Loucy (cell line): ENCODE measurements at regions not wholly inside any gene's neighbourhood (a gene's known extent, or its start where the extent isn't known, plus 50 kb on each side); places are given as distances from the start of the nearest gene placed in this dataset.

Experiments
- H2AFZ ChIP-seq: fragments of 200-600 bp; sonication (generic); 2 replicates; pipeline ENCODE4 v1.6.0; 2016; ENCODE audit warnings: antibody characterized with exemption, mild to moderate bottlenecking, low read length, moderate library complexity
- H3F3A ChIP-seq: fragments of 200-600 bp; 2 replicates; pipeline ENCODE4 v1.6.0; 2016; ENCODE audit warnings: antibody characterized with exemption, low read depth, mild to moderate bottlenecking
- H3K27me3 ChIP-seq: fragments of 200-600 bp; sonication (generic); 2 replicates; pipeline ENCODE4 v1.6.1; 2014; ENCODE audit warnings: low read length, mild to moderate bottlenecking; ENCODE audit not compliant: insufficient read depth, poor library complexity, severe bottlenecking
- H3K36me3 ChIP-seq: fragments of 200-600 bp; sonication (generic); 2 replicates; pipeline ENCODE4 v1.6.1; 2016; ENCODE audit warnings: low read length; ENCODE audit not compliant: insufficient read depth
- H3K4me1 ChIP-seq: fragments of 200-600 bp; sonication (generic); 2 replicates; pipeline ENCODE4 v1.5.1; 2014; ENCODE audit warnings: low read length, mild to moderate bottlenecking; ENCODE audit not compliant: insufficient read depth, poor library complexity, severe bottlenecking
- H3K4me2 ChIP-seq: fragments of 200-600 bp; sonication (generic); 2 replicates; pipeline ENCODE4 v1.6.0; 2014; ENCODE audit warnings: antibody characterized with exemption, low read length, low read depth, mild to moderate bottlenecking; ENCODE audit not compliant: poor library complexity, severe bottlenecking
- H3K4me3 ChIP-seq: fragments of 200-600 bp; sonication (generic); 2 replicates; pipeline ENCODE4 v1.5.1; 2014; ENCODE audit warnings: low read length, mild to moderate bottlenecking, mixed read lengths; ENCODE audit not compliant: poor library complexity, severe bottlenecking
- H3K79me2 ChIP-seq: fragments of 200-600 bp; sonication (generic); 2 replicates; pipeline ENCODE4 v1.6.1; 2014; ENCODE audit warnings: low read length; ENCODE audit not compliant: insufficient read depth
- H3K9ac ChIP-seq: fragments of 200-600 bp; sonication (generic); 2 replicates; pipeline ENCODE4 v1.6.0; 2014; ENCODE audit warnings: mild to moderate bottlenecking, low read depth, low read length, moderate library complexity; ENCODE audit not compliant: poor library complexity, severe bottlenecking
- H3K9me2 ChIP-seq: fragments of 200-600 bp; sonication (generic); replicated peaks from 2 replicates; pipeline ENCODE4 v1.6.1; 2016; ENCODE audit warnings: low read depth, low read length, mixed read lengths
- H3K9me3 ChIP-seq: fragments of 200-600 bp; sonication (generic); 2 replicates; pipeline ENCODE4 v1.6.1; 2014; ENCODE audit warnings: mild to moderate bottlenecking, antibody characterized with exemption, low read length, low read depth; ENCODE audit not compliant: insufficient read depth
- H4K20me1 ChIP-seq: fragments of 200-600 bp; sonication (generic); 2 replicates; pipeline ENCODE4 v1.6.0; 2014; ENCODE audit warnings: antibody characterized with exemption, low read length, mild to moderate bottlenecking; ENCODE audit not compliant: insufficient read depth, poor library complexity, severe bottlenecking
- EZH2phosphoT487 ChIP-seq: fragments of 200-600 bp; IDR thresholded peaks from 2 replicates; pipeline ENCODE4 v1.6.1; 2018; ENCODE audit warnings: antibody characterized with exemption, mild to moderate bottlenecking, moderate library complexity, borderline replicate concordance
- TF ChIP-seq, protein P1 (sequence below): fragments of 200-600 bp; sonication (generic); conservative IDR thresholded peaks from 2 replicates; pipeline ENCODE4 v1.5.1; 2014; ENCODE audit warnings: mild to moderate bottlenecking, antibody characterized with exemption, low read length

GRCh38 chr7:125746510-125746909 is 816.9 kb upstream of the POT1 start:
- Histone ChIP-seq H4K20me1 (no peaks in the 10 kb centered on the region), H3K4me3 (no peak overlapping the region), H3K9ac (no peak overlapping the region), H2AFZ (no peak overlapping the region), H3F3A (no peaks in the 10 kb centered on the region), H3K36me3 (no peaks in the 10 kb centered on the region), H3K9me2 (no peaks in the 10 kb centered on the region), H3K79me2 (no peaks in the 10 kb centered on the region), H3K9me3 (no peaks in the 10 kb centered on the region), H3K4me2 (no peak overlapping the region), H3K27me3 (no peaks in the 10 kb centered on the region), H3K4me1 (no peaks in the 10 kb centered on the region)
- TF ChIP-seq, protein P1, sequence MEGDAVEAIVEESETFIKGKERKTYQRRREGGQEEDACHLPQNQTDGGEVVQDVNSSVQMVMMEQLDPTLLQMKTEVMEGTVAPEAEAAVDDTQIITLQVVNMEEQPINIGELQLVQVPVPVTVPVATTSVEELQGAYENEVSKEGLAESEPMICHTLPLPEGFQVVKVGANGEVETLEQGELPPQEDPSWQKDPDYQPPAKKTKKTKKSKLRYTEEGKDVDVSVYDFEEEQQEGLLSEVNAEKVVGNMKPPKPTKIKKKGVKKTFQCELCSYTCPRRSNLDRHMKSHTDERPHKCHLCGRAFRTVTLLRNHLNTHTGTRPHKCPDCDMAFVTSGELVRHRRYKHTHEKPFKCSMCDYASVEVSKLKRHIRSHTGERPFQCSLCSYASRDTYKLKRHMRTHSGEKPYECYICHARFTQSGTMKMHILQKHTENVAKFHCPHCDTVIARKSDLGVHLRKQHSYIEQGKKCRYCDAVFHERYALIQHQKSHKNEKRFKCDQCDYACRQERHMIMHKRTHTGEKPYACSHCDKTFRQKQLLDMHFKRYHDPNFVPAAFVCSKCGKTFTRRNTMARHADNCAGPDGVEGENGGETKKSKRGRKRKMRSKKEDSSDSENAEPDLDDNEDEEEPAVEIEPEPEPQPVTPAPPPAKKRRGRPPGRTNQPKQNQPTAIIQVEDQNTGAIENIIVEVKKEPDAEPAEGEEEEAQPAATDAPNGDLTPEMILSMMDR: no peak
- no peak for TF ChIP-seq EZH2phosphoT487

DNA sequence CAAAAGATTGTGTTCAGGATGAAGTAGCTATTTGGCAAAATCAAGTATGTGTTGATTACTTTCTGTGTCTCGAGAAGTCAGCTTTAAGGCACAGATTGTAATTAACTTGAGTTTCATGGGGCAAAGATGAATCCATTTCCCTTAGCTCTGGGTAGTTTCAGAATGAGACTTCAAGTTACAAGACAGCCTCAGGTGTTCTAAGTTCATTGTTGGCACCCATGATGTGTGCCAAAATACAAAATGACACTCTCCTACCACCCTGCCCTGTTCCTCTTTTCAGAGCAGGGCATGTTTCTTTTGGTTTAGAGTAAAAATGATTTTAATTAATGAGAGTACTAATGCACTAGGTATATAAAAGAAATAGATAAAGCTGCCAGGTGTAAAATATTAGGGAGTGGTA is 797.6 kb upstream of the POT1 start:
- Histone ChIP-seq H3K79me2 (no peaks in the 10 kb centered on the region), H3K27me3 (no peaks in the 10 kb centered on the region), H3K4me1 (no peaks in the 10 kb centered on the region), H3K9ac (no peak overlapping the region), H3K9me2 (no peaks in the 10 kb centered on the region), H4K20me1 (no peaks in the 10 kb centered on the region), H3K4me2 (no peak overlapping the region), H3K9me3 (no peaks in the 10 kb centered on the region), H2AFZ (no peak overlapping the region), H3F3A (no peaks in the 10 kb centered on the region), H3K36me3 (no peaks in the 10 kb centered on the region), H3K4me3 (no peak overlapping the region)
- TF ChIP-seq, protein P1: no peak
- TF ChIP-seq EZH2phosphoT487: no peak

DNA sequence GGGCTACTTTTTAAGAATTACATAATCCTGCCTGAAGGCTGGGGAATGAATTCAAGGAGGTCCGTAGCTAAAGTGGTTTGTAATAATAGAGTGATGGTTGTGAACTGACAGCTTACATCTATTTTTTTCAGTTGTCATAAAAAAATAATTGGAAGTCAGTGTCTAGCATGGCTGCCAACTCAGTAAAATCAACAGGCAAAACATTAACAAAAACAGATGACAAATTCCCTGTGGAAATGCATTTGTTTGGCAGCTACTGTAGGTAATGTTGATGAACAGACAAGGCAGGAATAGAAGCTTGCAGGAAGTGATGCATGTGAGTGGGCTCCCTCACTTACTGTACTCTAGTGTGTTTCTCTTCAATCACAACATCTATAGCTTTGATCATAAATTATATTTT is 766.0 kb upstream of the POT1 start:
- Histone ChIP-seq H3K9me3 (no peaks in the 10 kb centered on the region), H3K4me1 (no peaks in the 10 kb centered on the region), H3K9ac (no peak overlapping the region), H2AFZ (no peak overlapping the region), H3K4me3 (no peak overlapping the region), H3K36me3 (no peaks in the 10 kb centered on the region), H3K27me3 (no peaks in the 10 kb centered on the region), H3K4me2 (no peak overlapping the region), H3F3A (no peaks in the 10 kb centered on the region), H3K9me2 (0 out of 2 replicates have a peak, but pooled peaks cover 3% of the 10 kb centered on the region), H4K20me1 (no peaks in the 10 kb centered on the region), H3K79me2 (no peaks in the 10 kb centered on the region)
- no peak for TF ChIP-seq EZH2phosphoT487
- TF ChIP-seq, protein P1: no peak
